ENCODE measurements at regions not wholly inside any gene's neighbourhood (a gene's known extent, or its start where the extent isn't known, plus 50 kb on each side); places are given as distances from the start of the nearest gene placed in this dataset.

DNA sequence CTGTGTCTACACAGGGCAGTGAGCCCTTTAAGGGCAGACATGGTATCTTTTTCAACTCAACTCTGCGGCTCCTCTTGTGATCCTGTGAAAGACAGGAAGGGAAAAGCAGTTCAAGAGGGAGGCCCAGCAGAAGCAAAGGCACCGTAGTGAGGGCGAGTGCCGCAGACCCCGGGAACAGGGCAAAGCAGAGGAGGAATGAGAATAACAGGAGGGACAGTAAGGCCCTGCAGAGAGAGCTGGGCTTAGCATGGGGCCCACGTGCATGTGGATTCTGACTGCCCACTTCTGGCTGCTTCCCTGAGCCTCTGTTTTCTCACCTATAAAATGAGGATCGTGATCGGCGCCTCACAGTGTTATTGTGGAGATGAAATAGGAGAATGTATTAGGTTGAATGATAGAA is 409.3 kb downstream of the PTPRU start:
- H3K9me3 ChIP-seq (ENCODE audit: insufficient read depth, low read length) = no peaks in the 10 kb centered on the region
- TF ChIP-seq YY1 (IDR thresholded peaks at IDR 0.05; ENCODE audit: insufficient read depth, insufficient read length) (no peak), ZNF274 (IDR thresholded peaks at IDR 0.05; ENCODE audit: low read depth, low read length) (no peak), SUZ12 (IDR thresholded peaks at IDR 0.05; ENCODE audit: extremely low read depth, insufficient read depth, insufficient read length) (no peak)
- H3K4me3 ChIP-seq (ENCODE audit: insufficient read length, low read depth) = no peak overlapping the region
- H3K4me1 ChIP-seq (ENCODE audit: insufficient read depth, insufficient read length) = peaks cover 5% of the 10 kb centered on the region
- no peak overlapping the region for H3K9ac ChIP-seq (ENCODE audit: insufficient read length, low read depth)
- no peak for DNase-seq (ENCODE audit: low read depth, low spot score)
- H3K36me3 ChIP-seq (ENCODE audit: insufficient read depth, insufficient read length, low read length) = no peaks in the 10 kb centered on the region
- H3K27me3 ChIP-seq (ENCODE audit: insufficient read depth, insufficient read length) = no peaks in the 10 kb centered on the region

DNA sequence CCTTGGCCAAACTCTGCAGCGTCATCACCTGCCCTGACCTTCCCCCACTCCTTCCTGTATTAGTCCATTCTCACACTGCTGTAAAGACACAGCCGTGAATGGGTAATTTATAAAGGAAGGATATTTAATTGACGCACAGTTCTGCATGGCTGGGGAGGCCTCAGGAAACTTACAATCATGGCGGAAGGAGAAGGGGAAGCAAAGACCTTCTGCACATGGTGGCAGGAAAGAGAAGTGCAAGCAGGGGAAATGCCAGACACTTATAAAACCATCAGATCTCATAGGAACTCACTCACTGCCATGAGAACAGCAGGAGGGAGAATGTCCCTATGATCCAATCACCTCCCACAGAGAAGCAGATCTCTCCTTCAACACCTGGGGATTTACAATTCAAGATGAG is 408.5 kb downstream of the PTPRU start:
- H3K27me3 ChIP-seq (ENCODE audit: insufficient read depth, insufficient read length) = no peaks in the 10 kb centered on the region
- no peaks in the 10 kb centered on the region for H3K36me3 ChIP-seq (ENCODE audit: insufficient read depth, insufficient read length, low read length)
- H3K9me3 ChIP-seq (ENCODE audit: insufficient read depth, low read length) = no peaks in the 10 kb centered on the region
- DNase-seq (ENCODE audit: low read depth, low spot score) = no peak
- no peak for TF ChIP-seq YY1 (IDR thresholded peaks at IDR 0.05; ENCODE audit: insufficient read depth, insufficient read length)
- no peak for TF ChIP-seq ZNF274 (IDR thresholded peaks at IDR 0.05; ENCODE audit: low read depth, low read length)
- no peak for TF ChIP-seq SUZ12 (IDR thresholded peaks at IDR 0.05; ENCODE audit: extremely low read depth, insufficient read depth, insufficient read length)
- no peak overlapping the region for H3K4me3 ChIP-seq (ENCODE audit: insufficient read length, low read depth)
- H3K9ac ChIP-seq (ENCODE audit: insufficient read length, low read depth) = no peak overlapping the region
- H3K4me1 ChIP-seq (ENCODE audit: insufficient read depth, insufficient read length) = peaks cover 6% of the 10 kb centered on the region

DNA sequence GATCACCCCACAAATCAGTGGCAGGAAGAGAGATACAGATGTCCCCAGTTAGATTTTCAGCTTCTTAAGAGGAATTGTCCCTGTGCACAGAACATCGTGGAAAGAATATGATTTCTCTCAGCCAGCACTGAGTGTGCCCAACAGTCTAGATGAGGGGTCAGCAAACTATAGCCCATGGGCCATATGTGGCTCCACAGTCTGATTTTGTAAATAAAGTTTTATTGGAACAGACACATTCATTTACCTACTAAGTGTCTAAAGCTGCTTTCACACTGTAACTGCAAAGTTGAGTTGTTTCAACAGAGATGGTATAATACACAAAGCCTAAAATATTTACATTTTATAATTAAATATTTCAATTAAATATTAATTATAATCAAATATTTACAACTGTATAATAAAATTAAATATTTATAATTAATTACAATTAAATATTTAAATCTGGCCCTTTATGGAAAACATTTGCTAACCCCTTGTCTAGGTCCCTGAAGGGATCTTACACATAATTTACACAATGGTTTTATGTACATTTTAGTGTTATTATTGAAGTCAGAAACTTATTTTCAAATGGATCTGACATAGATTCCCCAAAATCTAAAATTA is 407.6 kb downstream of the PTPRU start:
- no peak overlapping the region for H3K9ac ChIP-seq (ENCODE audit: insufficient read length, low read depth)
- no peak for DNase-seq (ENCODE audit: low read depth, low spot score)
- H3K4me3 ChIP-seq (ENCODE audit: insufficient read length, low read depth) = no peak overlapping the region
- TF ChIP-seq ZNF274 (IDR thresholded peaks at IDR 0.05; ENCODE audit: low read depth, low read length) (no peak), YY1 (IDR thresholded peaks at IDR 0.05; ENCODE audit: insufficient read depth, insufficient read length) (no peak), SUZ12 (IDR thresholded peaks at IDR 0.05; ENCODE audit: extremely low read depth, insufficient read depth, insufficient read length) (no peak)
- no peaks in the 10 kb centered on the region for H3K9me3 ChIP-seq (ENCODE audit: insufficient read depth, low read length)
- no peaks in the 10 kb centered on the region for H3K36me3 ChIP-seq (ENCODE audit: insufficient read depth, insufficient read length, low read length)
- peaks cover 5% of the 10 kb centered on the region for H3K4me1 ChIP-seq (ENCODE audit: insufficient read depth, insufficient read length)
- H3K27me3 ChIP-seq (ENCODE audit: insufficient read depth, insufficient read length) = no peaks in the 10 kb centered on the region

DNA sequence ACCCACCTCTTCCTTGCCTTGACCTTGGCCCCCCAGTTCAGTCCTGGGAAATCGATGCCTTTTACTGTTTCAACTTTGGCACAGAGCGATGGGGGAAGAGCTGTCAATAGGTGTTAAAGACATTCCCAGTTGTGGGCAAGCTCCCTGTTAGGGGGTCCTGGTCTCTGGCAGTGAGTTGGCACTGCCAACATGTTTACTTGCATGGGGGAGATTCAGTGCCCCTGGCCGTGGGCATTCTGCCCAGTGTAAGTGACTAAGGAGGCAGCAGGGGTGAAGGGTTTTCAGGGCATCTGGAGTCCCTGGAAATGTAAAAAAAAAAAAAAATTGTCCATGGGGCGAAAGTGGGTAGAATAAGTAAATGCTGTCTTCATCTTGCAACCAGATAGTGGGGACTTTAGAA is 407.0 kb downstream of the PTPRU start:
- no peak overlapping the region for H3K9ac ChIP-seq (ENCODE audit: insufficient read length, low read depth)
- TF ChIP-seq YY1 (IDR thresholded peaks at IDR 0.05; ENCODE audit: insufficient read depth, insufficient read length) (no peak), ZNF274 (IDR thresholded peaks at IDR 0.05; ENCODE audit: low read depth, low read length) (no peak), SUZ12 (IDR thresholded peaks at IDR 0.05; ENCODE audit: extremely low read depth, insufficient read depth, insufficient read length) (no peak)
- H3K4me1 ChIP-seq (ENCODE audit: insufficient read depth, insufficient read length) = peaks cover 5% of the 10 kb centered on the region
- H3K9me3 ChIP-seq (ENCODE audit: insufficient read depth, low read length) = no peaks in the 10 kb centered on the region
- no peak for DNase-seq (ENCODE audit: low read depth, low spot score)
- no peaks in the 10 kb centered on the region for H3K27me3 ChIP-seq (ENCODE audit: insufficient read depth, insufficient read length)
- H3K4me3 ChIP-seq (ENCODE audit: insufficient read length, low read depth) = no peak overlapping the region
- no peaks in the 10 kb centered on the region for H3K36me3 ChIP-seq (ENCODE audit: insufficient read depth, insufficient read length, low read length)

DNA sequence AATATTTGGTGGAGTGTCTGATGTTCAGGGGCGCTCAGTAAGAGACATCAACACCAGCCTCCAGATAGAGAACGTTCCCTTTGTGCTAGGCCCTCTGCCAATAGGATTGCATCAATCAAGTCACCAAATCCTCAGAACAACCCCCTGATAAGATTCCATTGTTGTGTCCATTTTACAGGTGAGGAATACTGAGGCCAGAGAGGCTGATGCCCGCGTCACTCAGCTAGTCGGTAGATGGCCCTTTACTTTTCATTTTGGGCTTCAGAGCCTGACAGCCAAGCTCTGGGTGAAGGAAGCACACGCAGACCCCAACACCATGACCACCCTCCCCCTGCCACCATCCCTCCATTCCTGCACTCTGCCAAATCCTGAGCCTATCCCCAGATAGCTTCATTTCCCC is 406.2 kb downstream of the PTPRU start:
- no peak for DNase-seq (ENCODE audit: low read depth, low spot score)
- Histone ChIP-seq H3K4me1 (ENCODE audit: insufficient read depth, insufficient read length) (peaks cover 5% of the 10 kb centered on the region), H3K9me3 (ENCODE audit: insufficient read depth, low read length) (no peaks in the 10 kb centered on the region), H3K9ac (ENCODE audit: insufficient read length, low read depth) (no peak overlapping the region), H3K27me3 (ENCODE audit: insufficient read depth, insufficient read length) (no peaks in the 10 kb centered on the region), H3K4me3 (ENCODE audit: insufficient read length, low read depth) (no peak overlapping the region), H3K36me3 (ENCODE audit: insufficient read depth, insufficient read length, low read length) (no peaks in the 10 kb centered on the region)
- TF ChIP-seq SUZ12 (IDR thresholded peaks at IDR 0.05; ENCODE audit: extremely low read depth, insufficient read depth, insufficient read length) (no peak), YY1 (IDR thresholded peaks at IDR 0.05; ENCODE audit: insufficient read depth, insufficient read length) (no peak), ZNF274 (IDR thresholded peaks at IDR 0.05; ENCODE audit: low read depth, low read length) (no peak)

DNA sequence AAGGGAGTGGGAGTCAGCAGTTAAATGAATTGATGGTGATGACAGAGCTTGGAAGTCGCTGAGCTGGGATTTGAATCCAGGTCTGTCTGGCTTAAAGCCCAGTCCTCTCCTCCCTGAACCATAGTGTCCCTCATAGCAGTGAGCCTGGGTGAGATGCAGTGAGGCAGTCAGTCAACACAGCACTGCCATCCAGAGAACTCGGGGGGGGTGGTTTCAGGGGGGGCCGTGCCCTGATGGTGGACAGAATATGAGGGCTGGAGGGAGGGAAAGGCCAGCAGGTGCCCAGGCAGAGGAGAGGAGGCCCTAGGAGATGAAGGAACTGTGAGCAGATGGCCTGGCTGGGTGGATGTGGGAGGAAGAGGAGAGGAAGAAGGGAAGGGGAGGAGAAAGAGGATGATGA is 405.6 kb downstream of the PTPRU start:
- no peaks in the 10 kb centered on the region for H3K36me3 ChIP-seq (ENCODE audit: insufficient read depth, insufficient read length, low read length)
- no peak for DNase-seq (ENCODE audit: low read depth, low spot score)

DNA sequence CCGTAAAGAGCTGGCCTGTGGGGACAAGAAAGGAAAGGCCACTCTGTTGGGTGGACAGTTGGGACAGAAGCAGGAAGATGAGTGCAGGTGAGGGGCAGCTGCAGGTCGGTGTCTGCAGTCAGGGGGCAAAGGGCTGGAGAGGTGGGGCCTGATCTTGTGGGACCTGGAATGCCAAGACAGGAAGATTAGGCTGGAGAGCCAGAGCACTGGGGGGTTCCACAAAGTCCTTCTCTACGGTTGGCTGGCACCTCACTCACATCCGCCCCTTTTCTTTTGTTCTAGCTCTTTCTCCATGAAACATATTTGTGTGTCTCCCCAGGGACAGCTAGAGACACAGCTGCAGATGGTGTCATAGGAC is 404.1 kb downstream of the PTPRU start:
- Histone ChIP-seq H3K27me3 (ENCODE audit: insufficient read depth, insufficient read length) (no peaks in the 10 kb centered on the region), H3K4me1 (ENCODE audit: insufficient read depth, insufficient read length) (peaks cover 6% of the 10 kb centered on the region), H3K36me3 (ENCODE audit: insufficient read depth, insufficient read length, low read length) (no peaks in the 10 kb centered on the region), H3K9me3 (ENCODE audit: insufficient read depth, low read length) (no peaks in the 10 kb centered on the region), H3K9ac (ENCODE audit: insufficient read length, low read depth) (no peak overlapping the region), H3K4me3 (ENCODE audit: insufficient read length, low read depth) (no peak overlapping the region)
- TF ChIP-seq YY1 (IDR thresholded peaks at IDR 0.05; ENCODE audit: insufficient read depth, insufficient read length) (no peak), SUZ12 (IDR thresholded peaks at IDR 0.05; ENCODE audit: extremely low read depth, insufficient read depth, insufficient read length) (no peak)
- no peak for DNase-seq (ENCODE audit: low read depth, low spot score)

More for the DNA sequence above, 405.6 kb downstream of the PTPRU start:
- TF ChIP-seq SUZ12 (IDR thresholded peaks at IDR 0.05; ENCODE audit: extremely low read depth, insufficient read depth, insufficient read length) = no peak
- TF ChIP-seq ZNF274 (IDR thresholded peaks at IDR 0.05; ENCODE audit: low read depth, low read length) = no peak
- no peak for TF ChIP-seq YY1 (IDR thresholded peaks at IDR 0.05; ENCODE audit: insufficient read depth, insufficient read length)
- Histone ChIP-seq H3K4me1 (ENCODE audit: insufficient read depth, insufficient read length) (peaks cover 5% of the 10 kb centered on the region), H3K9ac (ENCODE audit: insufficient read length, low read depth) (no peak overlapping the region), H3K27me3 (ENCODE audit: insufficient read depth, insufficient read length) (no peaks in the 10 kb centered on the region), H3K9me3 (ENCODE audit: insufficient read depth, low read length) (no peaks in the 10 kb centered on the region), H3K4me3 (ENCODE audit: insufficient read length, low read depth) (no peak overlapping the region)

Data from NT2/D1 (cell line).